Heart left ventricle (tissue), 16 donors: ENCODE measurements at regions not wholly inside any gene's neighbourhood (a gene's known extent, or its start where the extent isn't known, plus 50 kb on each side); places are given as distances from the start of the nearest gene placed in this dataset.

Experiments
- ATAC-seq, 4 donors: fragments of 200-7000 bp; cut with Tn5 transposase; one replicate each; pipeline ENCODE4 v1.9.1; 2020 to 2022; ENCODE audit warnings: moderate library complexity in 4 of 4, mild to moderate bottlenecking in 3 of 4, moderate number of reproducible peaks in 1 of 4
- DNase-seq, 5 donors: peaks; one replicate each; pipeline ENCODE4 v3.0.0-alpha.2; 2020
- H3K27ac ChIP-seq, 12 donors: fragments of 200-600 bp; sonication (generic) in 4 of 12; one replicate each; pipeline versions ENCODE4 v1.5.0 to v1.8.0; 2016 to 2022; ENCODE audit warnings: mild to moderate bottlenecking in 2 of 12
- H3K27me3 ChIP-seq, 9 donors: fragments of 200-600 bp; sonication (generic) in 2 of 9; one replicate each; pipeline versions ENCODE4 v1.5.1 to v1.8.0; 2016 to 2022; ENCODE audit warnings: mild to moderate bottlenecking in 3 of 9
- H3K36me3 ChIP-seq, 9 donors: fragments of 200-600 bp; sonication (generic) in 2 of 9; one replicate each; pipeline versions ENCODE4 v1.5.0 to v1.8.0; 2018 to 2022; ENCODE audit warnings: mild to moderate bottlenecking in 2 of 9
- H3K4me1 ChIP-seq, 12 donors: fragments of 200-600 bp; sonication (generic) in 4 of 12; one replicate each; pipeline versions ENCODE4 v1.5.0 to v1.8.0; 2016 to 2022; ENCODE audit warnings: mild to moderate bottlenecking in 3 of 12
- H3K4me3 ChIP-seq, 12 donors: fragments of 200-600 bp; sonication (generic) in 4 of 12; one replicate each; pipeline versions ENCODE4 v1.5.0 to v1.8.0; 2017 to 2022; ENCODE audit warnings: mild to moderate bottlenecking in 9 of 12, moderate library complexity in 4 of 12
- H3K9me3 ChIP-seq, 12 donors: fragments of 200-600 bp; sonication (generic) in 4 of 12; one replicate each; pipeline versions ENCODE4 v1.5.0 to v1.8.0; 2016 to 2022; ENCODE audit warnings: mild to moderate bottlenecking in 1 of 12
- CTCF ChIP-seq, 12 donors: fragments of 200-600 bp; sonication (generic) in 4 of 12; IDR thresholded peaks; one replicate each; pipeline versions ENCODE4 v1.5.0 to v1.8.0; 2018 to 2022; ENCODE audit warnings: antibody characterized with exemption in 12 of 12, mild to moderate bottlenecking in 5 of 12
- POLR2A ChIP-seq, 2 donors: fragments of 450-650 bp; IDR thresholded peaks; one replicate each; pipeline ENCODE4 v1.6.1; 2017; ENCODE audit warnings: antibody characterized with exemption in 2 of 2, mild to moderate bottlenecking in 2 of 2, moderate library complexity in 2 of 2
- WGBS, 4 donors: extraction: QIAGEN DNeasy Blood & Tissue Kit in 2 of 4; methylation state at CpG; one replicate each; pipeline versions ENCODE4 v1.1.5 to v1.1.7; 2013 to 2018; 5-methylcytosine and 5-hydroxymethylcytosine counted together
- intact Hi-C, 10 donors: fragments of 100-400 bp; cut with DNase I; formaldehyde crosslinking; loops; one replicate each; pipeline versions ENCODE4 v1.11.1 to v1.14.2; 2022
- donor health status: ischemic (EF 13 %, LVEDD 7.1; RV severe dilation, severe dysfunction).
- donor health status: healthy with polysubstance abuse.
- donor health status: DM: no; HTN: yes; CAD: no.
- donor health status: DM: no; HTN: no; CAD: no.
- donor health status: ischemic (EF 25% LVEDD 6.9; RV normal size, moderate dysfunction).
- donor health status: ischemic (EF 25% LVEDD 5.7; RV mildly dilated, moderate dysfunction).
- donor health status: healthy.
- donor health status: DM: yes; HTN: yes; CAD: no.
- donor health status: ischemic (EF 35%, LVEDD 5.7; RV mildly dilated, moderate dysfunction).
- donor health status: nonischemic (EF 11% LVEDD 7.7; RV severe dilation, severe dysfunction).
- donor health status: DM: yes; HTN: yes; CAD: no.
- donor health status: PGD.
- donor health status: ischemic (EF 29% LVEDD 5.4; RV normal size, mild dysfunction).
- donor health status: nonischemic (EF 23%, LVEDD 6.1; RV moderate dilation, normal function).

- Histone ChIP-seq H3K4me1 (peaks cover 8 to 43% (median 31%) of the 10 kb centered on the region in 12 donors), H3K27me3 (no peaks in the 10 kb centered on the region), H3K9me3 (no peaks in the 10 kb centered on the region), H3K36me3 (no peaks in the 10 kb centered on the region), H3K4me3 (no peak overlapping the region), H3K27ac (peak overlapping the region; percentile 55 to 91 (median 80))
- ATAC-seq (no peak), DNase-seq (no peak)
- intact Hi-C loops: loop anchor here in 4 of 10 donors (1.0 to 10.0 kb wide), 2 partner anchors 55 to 59 kb away; no protein-coding TSS in a partner anchor
- TF ChIP-seq POLR2A (IDR thresholded peaks at IDR 0.05) (no peak), CTCF (IDR thresholded peaks at IDR 0.05) (no peak)
- 80 to 85% (median 83%) methylated on average over 7 of the region's 7 CpGs for WGBS, 4 donors
Observed at GRCh38 chr2:43159797-43160196, 66.6 kb downstream of the ZFP36L2 start.

GRCh38 chr2:43158259-43158880, 68.0 kb downstream of the ZFP36L2 start:
- Histone ChIP-seq H3K4me1 (peaks cover 8 to 49% (median 34%) of the 10 kb centered on the region in 12 donors), H3K4me3 (peak overlapping the region in 1 of 12 donors; percentile 10)
- peak; percentile 54 to 77 (median 73) for DNase-seq

GRCh38 chr2:43157506-43158246, 68.7 kb downstream of the ZFP36L2 start:
- DNase-seq (no peak), ATAC-seq (no peak)
- Histone ChIP-seq H3K9me3 (no peaks in the 10 kb centered on the region), H3K36me3 (no peaks in the 10 kb centered on the region), H3K27ac (peak overlapping the region in 11 of 12 donors; percentile 61 to 91 (median 81)), H3K4me3 (no peak overlapping the region), H3K27me3 (no peaks in the 10 kb centered on the region), H3K4me1 (peaks cover 8 to 56% (median 39%) of the 10 kb centered on the region in 12 donors)
- TF ChIP-seq CTCF (IDR thresholded peaks at IDR 0.05): no peak
- no peak for TF ChIP-seq POLR2A (IDR thresholded peaks at IDR 0.05)
- WGBS, 4 donors: 77 to 90% (median 88%) methylated on average over 12 to 14 of the region's 14 CpGs
- intact Hi-C loops: loop anchor here in 2 of 10 donors (10.0 kb wide), 1 partner anchor 57 kb away; no protein-coding TSS in a partner anchor

More at GRCh38 chr2:43158259-43158880, 68.0 kb downstream of the ZFP36L2 start:
- ATAC-seq: peak; percentile 42 to 69 (median 68)
- TF ChIP-seq CTCF (IDR thresholded peaks at IDR 0.05) (no peak), POLR2A (IDR thresholded peaks at IDR 0.05) (no peak)
- no peaks in the 10 kb centered on the region for H3K9me3 ChIP-seq
- peak overlapping the region; percentile 55 to 91 (median 80) for H3K27ac ChIP-seq
- whole genome bisulfite sequencing, 4 donors: 48 to 57% (median 52%) methylated on average over 11 of the region's 11 CpGs
- intact Hi-C loops: loop anchor here in 2 of 10 donors (10.0 kb wide), 1 partner anchor 56 kb away; no protein-coding TSS in a partner anchor
- no peaks in the 10 kb centered on the region for H3K27me3 ChIP-seq
- no peaks in the 10 kb centered on the region for H3K36me3 ChIP-seq

GRCh38 chr2:43155851-43156411, 70.5 kb downstream of the ZFP36L2 start:
- Histone ChIP-seq H3K4me3 (no peak overlapping the region), H3K27ac (no peak overlapping the region), H3K4me1 (peaks cover 8 to 51% (median 38%) of the 10 kb centered on the region in 12 donors), H3K36me3 (no peaks in the 10 kb centered on the region), H3K27me3 (no peaks in the 10 kb centered on the region), H3K9me3 (no peaks in the 10 kb centered on the region)
- TF ChIP-seq POLR2A (IDR thresholded peaks at IDR 0.05) (no peak), CTCF (IDR thresholded peaks at IDR 0.05) (no peak)
- DNase-seq: no peak
- no peak for ATAC-seq
- WGBS, 4 donors: 91 to 95% (median 94%) methylated on average over 13 of the region's 13 CpGs
- intact Hi-C loops: loop anchor here in 2 of 10 donors (10.0 kb wide), 1 partner anchor 59 kb away; no protein-coding TSS in a partner anchor
